PC-3 (cell line): ENCODE measurements at regions not wholly inside any gene's neighbourhood (a gene's known extent, or its start where the extent isn't known, plus 50 kb on each side); places are given as distances from the start of the nearest gene placed in this dataset.

Experiments used
- ATAC-seq: fragments of 200-7000 bp; cut with Tn5 transposase; 2 replicates; pipeline ENCODE4 v1.9.1; 2020; ENCODE audit warnings: mild to moderate bottlenecking, moderate library complexity
- BruUV-seq: library from RNA; stranded (reverse); fragments of 400-500 nt; replicated peaks from 2 replicates; lab custom pipeline; 2021; lab: Mats Ljungman, UMichigan
- CTCF ChIA-PET: fragments of 300-600 bp; sonication (Branson Sonifier 250); formaldehyde crosslinking; loops from one replicate; lab custom pipeline; 2022; ENCODE audit warnings: antibody characterized with exemption; lab: Charles Lee
- POLR2A ChIA-PET: fragments of 300-600 bp; sonication (Branson Sonifier 250); formaldehyde crosslinking; loops from one replicate; lab custom pipeline; 2022; ENCODE audit warnings: antibody characterized with exemption; ENCODE audit not compliant: unreplicated experiment; lab: Charles Lee
- DNase-seq: peaks from one replicate; pipeline ENCODE4 v3.0.0-alpha.2; 2015
- H2AFZ ChIP-seq: fragments of 300-600 bp; sonication (generic); 2 replicates; pipeline ENCODE4 v1.6.0; 2016; ENCODE audit warnings: antibody characterized with exemption, low read length
- H3F3A ChIP-seq: fragments of 300-600 bp; sonication (generic); one replicate; pipeline ENCODE4 v1.6.0; 2017; ENCODE audit warnings: antibody characterized with exemption, low read length, control low read depth, mild to moderate bottlenecking; ENCODE audit not compliant: unreplicated experiment
- H3K27ac ChIP-seq: fragments of 300-600 bp; sonication (generic); 2 replicates; pipeline ENCODE4 v1.5.1; 2016; ENCODE audit warnings: mild to moderate bottlenecking, low read length
- H3K27me3 ChIP-seq: fragments of 300-600 bp; sonication (generic); 2 replicates; pipeline ENCODE4 v1.6.1; 2016; ENCODE audit warnings: low read length, mixed read lengths
- H3K36me3 ChIP-seq: fragments of 300-600 bp; sonication (generic); 2 replicates; pipeline ENCODE4 v1.6.1; 2016; ENCODE audit warnings: low read depth, mixed run types, low read length, mixed read lengths
- H3K4me1 ChIP-seq: fragments of 300-600 bp; sonication (generic); 2 replicates; pipeline ENCODE4 v1.5.1; 2016; ENCODE audit warnings: low read length; ENCODE audit not compliant: insufficient read depth
- H3K4me2 ChIP-seq: fragments of 300-600 bp; sonication (generic); 2 replicates; pipeline ENCODE4 v1.6.0; 2016; ENCODE audit warnings: low read length
- H3K4me3 ChIP-seq: fragments of 300-600 bp; sonication (generic); 2 replicates; pipeline ENCODE4 v1.5.1; 2016; ENCODE audit warnings: mild to moderate bottlenecking, low read length, mixed read lengths
- H3K79me2 ChIP-seq: fragments of 300-600 bp; sonication (generic); 2 replicates; pipeline ENCODE4 v1.6.1; 2017; ENCODE audit warnings: low read length, mixed read lengths
- H3K9ac ChIP-seq: fragments of 300-600 bp; sonication (generic); 2 replicates; pipeline ENCODE4 v1.6.0; 2016; ENCODE audit warnings: mild to moderate bottlenecking, low read length
- H3K9me2 ChIP-seq: fragments of 300-600 bp; sonication (generic); replicated peaks from 2 replicates; pipeline ENCODE4 v1.6.1; 2016; ENCODE audit warnings: mixed run types, low read length, mixed read lengths
- H3K9me3 ChIP-seq: fragments of 300-600 bp; sonication (generic); 2 replicates; pipeline ENCODE4 v1.6.1; 2016; ENCODE audit warnings: low read length, mixed read lengths
- H4K20me1 ChIP-seq: fragments of 300-600 bp; sonication (generic); 2 replicates; pipeline ENCODE4 v1.6.1; 2016; ENCODE audit warnings: low read length, mixed read lengths
- EZH2 ChIP-seq: fragments of 300-600 bp; sonication (generic); IDR thresholded peaks from one replicate; pipeline ENCODE4 v1.6.1; 2017; ENCODE audit warnings: antibody characterized with exemption, mild to moderate bottlenecking, low read length; ENCODE audit not compliant: unreplicated experiment
- EZH2phosphoT487 ChIP-seq: fragments of 300-600 bp; sonication (generic); IDR thresholded peaks from 2 replicates; pipeline ENCODE4 v1.6.1; 2018; ENCODE audit warnings: mild to moderate bottlenecking, antibody characterized with exemption, low read length, borderline replicate concordance
- intact Hi-C: fragments of 100-400 bp; cut with micrococcal nuclease; formaldehyde crosslinking; loops from 2 replicates; pipeline ENCODE4 v1.9.0; 2023
- TF ChIP-seq, protein P1 (sequence below): fragments of 300-600 bp; sonication (generic); conservative IDR thresholded peaks from 2 replicates; pipeline ENCODE4 v1.5.1; 2017; ENCODE audit warnings: antibody characterized with exemption, low read depth, mild to moderate bottlenecking, low read length

DNA sequence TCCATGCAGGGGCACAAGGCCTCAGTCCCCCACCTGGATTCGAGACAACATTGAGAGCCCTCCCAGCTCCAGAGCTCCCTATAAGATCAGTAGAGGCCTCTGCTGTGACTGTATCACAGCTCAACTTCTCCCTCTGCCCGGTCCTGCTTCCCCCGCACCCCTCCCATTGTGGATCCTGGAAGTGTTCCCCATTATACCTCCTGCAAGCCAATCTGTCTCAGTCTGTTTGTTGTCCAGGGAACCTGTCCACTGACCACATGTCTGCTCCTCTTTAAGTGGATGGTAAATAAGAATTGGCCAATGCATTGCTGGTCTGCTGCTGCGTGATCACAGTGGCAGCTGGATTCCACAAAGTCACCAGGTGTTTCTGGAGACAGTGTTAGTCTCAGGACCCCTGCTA, 259.7 kb upstream of the HABP2 start:
- DNase-seq = no peak
- no peaks in the 10 kb centered on the region for H3K79me2 ChIP-seq
- H3K4me3 ChIP-seq = no peak overlapping the region
- H2AFZ ChIP-seq = no peak overlapping the region
- TF ChIP-seq EZH2 = no peak
- TF ChIP-seq EZH2phosphoT487 = no peak
- TF ChIP-seq, protein P1, sequence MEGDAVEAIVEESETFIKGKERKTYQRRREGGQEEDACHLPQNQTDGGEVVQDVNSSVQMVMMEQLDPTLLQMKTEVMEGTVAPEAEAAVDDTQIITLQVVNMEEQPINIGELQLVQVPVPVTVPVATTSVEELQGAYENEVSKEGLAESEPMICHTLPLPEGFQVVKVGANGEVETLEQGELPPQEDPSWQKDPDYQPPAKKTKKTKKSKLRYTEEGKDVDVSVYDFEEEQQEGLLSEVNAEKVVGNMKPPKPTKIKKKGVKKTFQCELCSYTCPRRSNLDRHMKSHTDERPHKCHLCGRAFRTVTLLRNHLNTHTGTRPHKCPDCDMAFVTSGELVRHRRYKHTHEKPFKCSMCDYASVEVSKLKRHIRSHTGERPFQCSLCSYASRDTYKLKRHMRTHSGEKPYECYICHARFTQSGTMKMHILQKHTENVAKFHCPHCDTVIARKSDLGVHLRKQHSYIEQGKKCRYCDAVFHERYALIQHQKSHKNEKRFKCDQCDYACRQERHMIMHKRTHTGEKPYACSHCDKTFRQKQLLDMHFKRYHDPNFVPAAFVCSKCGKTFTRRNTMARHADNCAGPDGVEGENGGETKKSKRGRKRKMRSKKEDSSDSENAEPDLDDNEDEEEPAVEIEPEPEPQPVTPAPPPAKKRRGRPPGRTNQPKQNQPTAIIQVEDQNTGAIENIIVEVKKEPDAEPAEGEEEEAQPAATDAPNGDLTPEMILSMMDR = no peak
- ATAC-seq = no peak
- H3K9me2 ChIP-seq = no peaks in the 10 kb centered on the region
- no TSS peak for BruUV-seq
- no peaks in the 10 kb centered on the region for H3K9me3 ChIP-seq
- no peak overlapping the region for H3K4me2 ChIP-seq
- intact Hi-C loops = no loop called here
- H3K9ac ChIP-seq = no peak overlapping the region
- no peaks in the 10 kb centered on the region for H3K27me3 ChIP-seq
- POLR2A ChIA-PET = no interaction called here
- H3K27ac ChIP-seq = no peak overlapping the region
- H3K4me1 ChIP-seq = peaks cover 12% of the 10 kb centered on the region
- no peaks in the 10 kb centered on the region for H3F3A ChIP-seq
- no peaks in the 10 kb centered on the region for H3K36me3 ChIP-seq
- H4K20me1 ChIP-seq = no peaks in the 10 kb centered on the region
- CTCF ChIA-PET = no interaction called here

- Histone ChIP-seq H3K9ac (no peak overlapping the region), H3K4me3 (no peak overlapping the region), H3K79me2 (no peaks in the 10 kb centered on the region), H3K4me1 (peaks cover 16% of the 10 kb centered on the region), H3K27ac (no peak overlapping the region), H3K27me3 (no peaks in the 10 kb centered on the region), H3K9me2 (no peaks in the 10 kb centered on the region), H2AFZ (no peak overlapping the region), H4K20me1 (no peaks in the 10 kb centered on the region), H3F3A (no peaks in the 10 kb centered on the region), H3K36me3 (no peaks in the 10 kb centered on the region), H3K9me3 (no peaks in the 10 kb centered on the region), H3K4me2 (no peak overlapping the region)
- CTCF ChIA-PET = no interaction called here
- POLR2A ChIA-PET = no interaction called here
- no TSS peak for BruUV-seq
- TF ChIP-seq, protein P1 = no peak
- TF ChIP-seq EZH2 (no peak), EZH2phosphoT487 (no peak)
- intact Hi-C loops = no loop called here
- no peak for DNase-seq
- ATAC-seq = no peak
Measured at GRCh38 chr10:113294868-113295267, 258.0 kb upstream of the HABP2 start.

DNA sequence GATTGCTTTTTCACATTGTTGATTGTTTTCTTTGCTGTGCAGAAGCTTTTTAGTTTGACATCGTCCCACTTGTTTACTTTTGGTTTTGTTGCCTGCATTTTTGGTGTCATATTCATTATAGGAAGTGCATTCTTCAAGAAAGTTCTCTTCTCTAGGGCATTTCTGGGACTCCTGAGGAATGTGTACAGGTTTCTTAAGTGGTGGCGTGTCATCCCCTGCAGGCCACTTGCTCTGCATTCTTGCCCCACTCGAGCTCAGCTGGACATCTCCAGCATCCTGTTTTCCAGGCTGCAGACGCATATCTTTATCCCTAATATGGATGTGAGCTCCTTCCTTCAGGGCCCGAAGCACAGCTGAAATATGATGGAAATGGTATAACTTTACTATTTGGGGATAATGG, 255.6 kb upstream of the HABP2 start:
- ATAC-seq = peak; percentile 64
- intact Hi-C loops = no loop called here
- Histone ChIP-seq H3K27me3 (no peaks in the 10 kb centered on the region), H3F3A (no peaks in the 10 kb centered on the region), H3K79me2 (no peaks in the 10 kb centered on the region), H4K20me1 (no peaks in the 10 kb centered on the region), H3K36me3 (no peaks in the 10 kb centered on the region), H2AFZ (no peak overlapping the region), H3K4me2 (peak overlapping the region; percentile 12), H3K9me2 (no peaks in the 10 kb centered on the region), H3K4me3 (no peak overlapping the region), H3K27ac (no peak overlapping the region), H3K9me3 (no peaks in the 10 kb centered on the region), H3K4me1 (peaks cover 22% of the 10 kb centered on the region), H3K9ac (no peak overlapping the region)
- peak; percentile 64 for DNase-seq
- BruUV-seq = no TSS peak
- CTCF ChIA-PET = no interaction called here
- TF ChIP-seq, protein P1 = no peak
- no peak for TF ChIP-seq EZH2phosphoT487
- no peak for TF ChIP-seq EZH2
- POLR2A ChIA-PET = no interaction called here
